ENCODE measurements at regions not wholly inside any gene's neighbourhood (a gene's known extent, or its start where the extent isn't known, plus 50 kb on each side); places are given as distances from the start of the nearest gene placed in this dataset.

DNA sequence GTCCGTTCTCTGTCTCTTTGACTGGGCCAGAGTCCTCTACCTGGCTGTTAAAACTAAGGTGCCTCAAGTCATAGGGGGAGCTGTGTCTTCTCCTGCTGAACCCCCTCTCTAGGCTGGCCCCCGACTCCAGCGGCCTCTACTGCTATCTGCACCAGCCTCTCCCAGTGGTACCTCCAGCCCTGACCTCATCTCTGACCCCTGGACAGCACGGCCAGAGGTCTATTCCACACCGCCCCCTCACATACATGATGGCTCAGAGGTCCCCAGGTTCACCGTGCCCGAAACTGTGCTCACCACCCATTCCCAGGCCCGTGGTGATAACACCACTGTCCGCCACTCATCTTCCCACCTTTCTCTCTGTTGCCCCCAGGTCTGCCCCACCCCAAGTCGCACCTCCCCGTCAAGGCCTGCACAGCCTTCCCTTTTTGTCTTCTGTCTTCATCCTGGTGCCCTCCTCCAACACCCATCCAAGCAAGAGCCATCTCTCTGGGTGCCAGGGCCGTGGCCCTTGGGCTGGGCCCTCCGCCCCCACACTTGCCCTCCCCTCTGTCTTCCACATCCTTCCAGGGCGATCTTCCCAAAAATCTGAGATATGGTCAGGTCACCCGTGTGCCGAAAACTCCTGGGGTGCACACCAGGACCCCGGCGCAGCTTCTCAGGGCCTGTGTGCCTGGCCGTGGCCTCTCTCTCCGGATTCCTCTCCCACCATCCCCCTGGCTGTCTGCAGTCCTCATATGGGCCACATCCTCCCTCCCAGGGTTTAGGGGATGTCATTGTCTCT, 134.4 kb upstream of the ID2 start:
- no peaks in the 10 kb centered on the region for H4K20me1 ChIP-seq (ENCODE audit: insufficient read depth)
- no peak overlapping the region for H3K9ac ChIP-seq (ENCODE audit: low read length)
- BruUV-seq (replicated peaks): no TSS peak
- peaks cover 2 to 8% of the 10 kb centered on the region in 2 experiments; a peak in 3 of 4 replicates for H3K4me1 ChIP-seq (ENCODE audit: control insufficient read depth in 1 of 2, insufficient read depth in 2 of 2, low read length in 2 of 2)
- H3K79me2 ChIP-seq (ENCODE audit: insufficient read depth, low read length): no peaks in the 10 kb centered on the region
- TF ChIP-seq ZFX (IDR thresholded peaks at IDR 0.05) (no peak), EGR1 (IDR thresholded peaks at IDR 0.05; ENCODE audit: low read depth) (no peak), CEBPB (IDR thresholded peaks at IDR 0.05; ENCODE audit: low read depth) (no peak), TCF7L2 (IDR thresholded peaks at IDR 0.05; ENCODE audit: borderline replicate concordance, extremely low read depth, insufficient read depth, insufficient read length) (no peak), SRF (IDR thresholded peaks at IDR 0.05; ENCODE audit: low read depth) (no peak), POLR2AphosphoS5 (IDR thresholded peaks at IDR 0.05; ENCODE audit: low read depth, low read length) (no peak), EZH2phosphoT487 (IDR thresholded peaks at IDR 0.05; ENCODE audit: borderline replicate concordance) (no peak), JUND (IDR thresholded peaks at IDR 0.05) (no peak)
- TF ChIP-seq, protein P1, sequence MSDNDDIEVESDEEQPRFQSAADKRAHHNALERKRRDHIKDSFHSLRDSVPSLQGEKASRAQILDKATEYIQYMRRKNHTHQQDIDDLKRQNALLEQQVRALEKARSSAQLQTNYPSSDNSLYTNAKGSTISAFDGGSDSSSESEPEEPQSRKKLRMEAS (IDR thresholded peaks at IDR 0.05): no peak
- TF ChIP-seq, protein P2, sequence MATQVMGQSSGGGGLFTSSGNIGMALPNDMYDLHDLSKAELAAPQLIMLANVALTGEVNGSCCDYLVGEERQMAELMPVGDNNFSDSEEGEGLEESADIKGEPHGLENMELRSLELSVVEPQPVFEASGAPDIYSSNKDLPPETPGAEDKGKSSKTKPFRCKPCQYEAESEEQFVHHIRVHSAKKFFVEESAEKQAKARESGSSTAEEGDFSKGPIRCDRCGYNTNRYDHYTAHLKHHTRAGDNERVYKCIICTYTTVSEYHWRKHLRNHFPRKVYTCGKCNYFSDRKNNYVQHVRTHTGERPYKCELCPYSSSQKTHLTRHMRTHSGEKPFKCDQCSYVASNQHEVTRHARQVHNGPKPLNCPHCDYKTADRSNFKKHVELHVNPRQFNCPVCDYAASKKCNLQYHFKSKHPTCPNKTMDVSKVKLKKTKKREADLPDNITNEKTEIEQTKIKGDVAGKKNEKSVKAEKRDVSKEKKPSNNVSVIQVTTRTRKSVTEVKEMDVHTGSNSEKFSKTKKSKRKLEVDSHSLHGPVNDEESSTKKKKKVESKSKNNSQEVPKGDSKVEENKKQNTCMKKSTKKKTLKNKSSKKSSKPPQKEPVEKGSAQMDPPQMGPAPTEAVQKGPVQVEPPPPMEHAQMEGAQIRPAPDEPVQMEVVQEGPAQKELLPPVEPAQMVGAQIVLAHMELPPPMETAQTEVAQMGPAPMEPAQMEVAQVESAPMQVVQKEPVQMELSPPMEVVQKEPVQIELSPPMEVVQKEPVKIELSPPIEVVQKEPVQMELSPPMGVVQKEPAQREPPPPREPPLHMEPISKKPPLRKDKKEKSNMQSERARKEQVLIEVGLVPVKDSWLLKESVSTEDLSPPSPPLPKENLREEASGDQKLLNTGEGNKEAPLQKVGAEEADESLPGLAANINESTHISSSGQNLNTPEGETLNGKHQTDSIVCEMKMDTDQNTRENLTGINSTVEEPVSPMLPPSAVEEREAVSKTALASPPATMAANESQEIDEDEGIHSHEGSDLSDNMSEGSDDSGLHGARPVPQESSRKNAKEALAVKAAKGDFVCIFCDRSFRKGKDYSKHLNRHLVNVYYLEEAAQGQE (IDR thresholded peaks at IDR 0.05; ENCODE audit: low read depth): no peak
- TF ChIP-seq, protein P3, sequence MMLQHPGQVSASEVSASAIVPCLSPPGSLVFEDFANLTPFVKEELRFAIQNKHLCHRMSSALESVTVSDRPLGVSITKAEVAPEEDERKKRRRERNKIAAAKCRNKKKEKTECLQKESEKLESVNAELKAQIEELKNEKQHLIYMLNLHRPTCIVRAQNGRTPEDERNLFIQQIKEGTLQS (IDR thresholded peaks at IDR 0.05): no peak
- TF ChIP-seq, protein P4, sequence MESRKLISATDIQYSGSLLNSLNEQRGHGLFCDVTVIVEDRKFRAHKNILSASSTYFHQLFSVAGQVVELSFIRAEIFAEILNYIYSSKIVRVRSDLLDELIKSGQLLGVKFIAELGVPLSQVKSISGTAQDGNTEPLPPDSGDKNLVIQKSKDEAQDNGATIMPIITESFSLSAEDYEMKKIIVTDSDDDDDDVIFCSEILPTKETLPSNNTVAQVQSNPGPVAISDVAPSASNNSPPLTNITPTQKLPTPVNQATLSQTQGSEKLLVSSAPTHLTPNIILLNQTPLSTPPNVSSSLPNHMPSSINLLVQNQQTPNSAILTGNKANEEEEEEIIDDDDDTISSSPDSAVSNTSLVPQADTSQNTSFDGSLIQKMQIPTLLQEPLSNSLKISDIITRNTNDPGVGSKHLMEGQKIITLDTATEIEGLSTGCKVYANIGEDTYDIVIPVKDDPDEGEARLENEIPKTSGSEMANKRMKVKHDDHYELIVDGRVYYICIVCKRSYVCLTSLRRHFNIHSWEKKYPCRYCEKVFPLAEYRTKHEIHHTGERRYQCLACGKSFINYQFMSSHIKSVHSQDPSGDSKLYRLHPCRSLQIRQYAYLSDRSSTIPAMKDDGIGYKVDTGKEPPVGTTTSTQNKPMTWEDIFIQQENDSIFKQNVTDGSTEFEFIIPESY (IDR thresholded peaks at IDR 0.05; ENCODE audit: extremely low read depth, insufficient replicate concordance, low read length): no peak
- no peaks in the 10 kb centered on the region for H3K9me3 ChIP-seq (ENCODE audit: control insufficient read depth in 1 of 2, insufficient read depth in 1 of 2, low read depth in 1 of 2, low read length in 2 of 2)
- H2AFZ ChIP-seq (ENCODE audit: low read depth, low read length, poor library complexity, severe bottlenecking): no peak overlapping the region
- no peak overlapping the region for H3K27ac ChIP-seq (ENCODE audit: low read depth, low read length)
- no peaks in the 10 kb centered on the region for H3K36me3 ChIP-seq (ENCODE audit: control insufficient read depth in 1 of 2, insufficient read depth in 2 of 2, low read length in 2 of 2)
- POLR2A ChIA-PET: no interaction called here
- CTCF ChIA-PET: no interaction called here
- no peak overlapping the region for H3K4me2 ChIP-seq (ENCODE audit: low read length)
- DNase-seq (ENCODE audit: low read depth, low spot score) (no peak), ATAC-seq (no peak)
- RAD21 ChIA-PET (ENCODE audit: low non-redundant PET in 1 of 2, low total read pairs in 2 of 2, uncharacterized antibody in 2 of 2, unreplicated experiment in 2 of 2): no interaction called here
- intact Hi-C loops (cut with micrococcal nuclease): no loop called here
- H3K27me3 ChIP-seq (ENCODE audit: insufficient read depth, low read length): no peaks in the 10 kb centered on the region
- H3K4me3 ChIP-seq (replicated peaks in 1 of 2; ENCODE audit: low read depth in 1 of 2, low read length in 2 of 2): no peak overlapping the region
- no peaks in the 10 kb centered on the region for H3K9me2 ChIP-seq (ENCODE audit: insufficient read depth)
